Mesothelial cell of epicardium (in vitro differentiated cells): ENCODE measurements at regions not wholly inside any gene's neighbourhood (a gene's known extent, or its start where the extent isn't known, plus 50 kb on each side); places are given as distances from the start of the nearest gene placed in this dataset.
"Not testable (repeated sequence)": the region's sequence is repeated elsewhere in the genome, so short reads cannot be mapped to it uniquely, and the experiment has no call there.

Source experiments
- DNase-seq, 2 experiments: peaks; one replicate each; pipeline ENCODE4 v3.0.0; 2021; ENCODE audit warnings: low spot score in 2 of 2; ENCODE audit not compliant: unreplicated experiment in 2 of 2
- H3K27ac Mint-ChIP-seq: 2 replicates; pipeline ENCODE4 v1.8.0; 2021; ENCODE audit warnings: mixed read lengths
- H3K27me3 Mint-ChIP-seq: 2 replicates; pipeline ENCODE4 v1.8.0; 2021; ENCODE audit warnings: low read depth, mixed read lengths
- H3K36me3 Mint-ChIP-seq: 2 replicates; pipeline ENCODE4 v1.8.0; 2021; ENCODE audit warnings: mixed read lengths
- H3K4me1 Mint-ChIP-seq: 2 replicates; pipeline ENCODE4 v1.8.0; 2021; ENCODE audit warnings: mixed read lengths
- H3K4me3 Mint-ChIP-seq: 2 replicates; pipeline ENCODE4 v1.8.0; 2021; ENCODE audit warnings: mild to moderate bottlenecking, moderate library complexity, mixed read lengths
- H3K9me3 Mint-ChIP-seq: 2 replicates; pipeline ENCODE4 v1.8.0; 2021; ENCODE audit warnings: mixed read lengths
- TF ChIP-seq, protein P1 (sequence below): fragments of 200-600 bp; sonication (generic); IDR thresholded peaks from one replicate; pipeline ENCODE4 v1.5.0; 2021; ENCODE audit warnings: antibody characterized with exemption; ENCODE audit not compliant: unreplicated experiment

DNA sequence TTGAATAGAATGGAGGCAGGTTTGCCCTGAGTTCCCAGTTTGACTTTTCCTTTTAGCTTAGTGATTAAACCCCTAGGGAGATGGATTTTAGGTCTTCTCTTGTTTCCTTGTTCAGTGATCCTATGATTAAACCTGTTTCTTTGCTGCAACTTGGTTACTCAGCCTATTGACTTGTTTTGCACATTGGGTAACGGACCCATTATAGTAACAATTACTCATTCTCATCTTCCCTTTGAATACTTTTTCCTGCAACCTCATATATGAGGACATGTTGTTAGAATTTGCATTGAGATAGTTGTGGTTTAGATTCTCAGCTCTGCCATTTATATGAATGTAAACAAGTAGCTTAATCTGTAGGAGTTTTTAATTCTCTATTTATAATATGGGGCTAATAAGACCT is 489.2 kb upstream of the CNTN5 start:
- Mint-ChIP-seq H3K4me3 (no peak overlapping the region), H3K27ac (no peak overlapping the region), H3K9me3 (no peaks in the 10 kb centered on the region), H3K4me1 (no peaks in the 10 kb centered on the region), H3K27me3 (no peaks in the 10 kb centered on the region), H3K36me3 (no peaks in the 10 kb centered on the region)
- TF ChIP-seq, protein P1, sequence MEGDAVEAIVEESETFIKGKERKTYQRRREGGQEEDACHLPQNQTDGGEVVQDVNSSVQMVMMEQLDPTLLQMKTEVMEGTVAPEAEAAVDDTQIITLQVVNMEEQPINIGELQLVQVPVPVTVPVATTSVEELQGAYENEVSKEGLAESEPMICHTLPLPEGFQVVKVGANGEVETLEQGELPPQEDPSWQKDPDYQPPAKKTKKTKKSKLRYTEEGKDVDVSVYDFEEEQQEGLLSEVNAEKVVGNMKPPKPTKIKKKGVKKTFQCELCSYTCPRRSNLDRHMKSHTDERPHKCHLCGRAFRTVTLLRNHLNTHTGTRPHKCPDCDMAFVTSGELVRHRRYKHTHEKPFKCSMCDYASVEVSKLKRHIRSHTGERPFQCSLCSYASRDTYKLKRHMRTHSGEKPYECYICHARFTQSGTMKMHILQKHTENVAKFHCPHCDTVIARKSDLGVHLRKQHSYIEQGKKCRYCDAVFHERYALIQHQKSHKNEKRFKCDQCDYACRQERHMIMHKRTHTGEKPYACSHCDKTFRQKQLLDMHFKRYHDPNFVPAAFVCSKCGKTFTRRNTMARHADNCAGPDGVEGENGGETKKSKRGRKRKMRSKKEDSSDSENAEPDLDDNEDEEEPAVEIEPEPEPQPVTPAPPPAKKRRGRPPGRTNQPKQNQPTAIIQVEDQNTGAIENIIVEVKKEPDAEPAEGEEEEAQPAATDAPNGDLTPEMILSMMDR: no peak
- no peak for DNase-seq

GRCh38 chr11:98536023-98536422 is 484.7 kb upstream of the CNTN5 start:
- Mint-ChIP-seq H3K27me3 (no peaks in the 10 kb centered on the region), H3K4me1 (no peaks in the 10 kb centered on the region), H3K4me3 (no peak overlapping the region), H3K27ac (no peak overlapping the region), H3K36me3 (no peaks in the 10 kb centered on the region), H3K9me3 (no peaks in the 10 kb centered on the region)
- no peak for DNase-seq
- TF ChIP-seq, protein P1: no peak

DNA sequence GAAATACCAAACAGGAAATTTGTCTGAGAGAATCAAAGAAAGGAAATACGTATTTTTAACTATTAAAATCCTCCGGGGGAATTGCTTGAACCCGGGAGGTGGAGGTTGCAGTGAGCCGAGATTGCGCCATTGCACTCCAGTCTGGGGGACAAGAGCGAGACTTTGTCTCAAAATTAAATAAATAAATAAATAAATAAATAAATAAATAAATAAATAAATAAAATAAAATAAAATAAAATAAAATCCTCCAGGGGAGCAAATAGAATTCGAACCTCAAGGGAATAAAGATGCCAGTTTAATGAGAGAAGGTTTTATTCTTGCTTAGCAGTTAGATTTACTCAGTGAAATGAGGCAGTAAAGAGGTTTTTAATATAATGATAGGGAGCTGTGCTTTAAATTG is 482.4 kb upstream of the CNTN5 start:
- not testable (repeated sequence) for H3K27me3 Mint-ChIP-seq

GRCh38 chr11:98545544-98546175 is 475.1 kb upstream of the CNTN5 start:
- H3K4me3 Mint-ChIP-seq: no peak overlapping the region
- H3K4me1 Mint-ChIP-seq: no peaks in the 10 kb centered on the region
- TF ChIP-seq, protein P1: no peak
- H3K27me3 Mint-ChIP-seq: no peaks in the 10 kb centered on the region
- H3K9me3 Mint-ChIP-seq: peaks cover 47% of the 10 kb centered on the region
- no peak for DNase-seq
- H3K27ac Mint-ChIP-seq: no peak overlapping the region
- peaks cover 6% of the 10 kb centered on the region for H3K36me3 Mint-ChIP-seq

More for the DNA sequence above, 482.4 kb upstream of the CNTN5 start:
- not testable (repeated sequence) for H3K27ac Mint-ChIP-seq, H3K4me3 Mint-ChIP-seq, H3K4me1 Mint-ChIP-seq, H3K36me3 Mint-ChIP-seq, DNase-seq
- H3K9me3 Mint-ChIP-seq: peaks cover 11% of the 10 kb centered on the region

- peaks cover 36% of the 10 kb centered on the region for H3K9me3 Mint-ChIP-seq
- no peak overlapping the region for H3K27ac Mint-ChIP-seq
- TF ChIP-seq, protein P1: no peak
- peaks cover 6% of the 10 kb centered on the region for H3K36me3 Mint-ChIP-seq
- no peaks in the 10 kb centered on the region for H3K27me3 Mint-ChIP-seq
- DNase-seq: no peak
- no peak overlapping the region for H3K4me3 Mint-ChIP-seq
- H3K4me1 Mint-ChIP-seq: no peaks in the 10 kb centered on the region
These were observed 471.2 kb upstream of the CNTN5 start for GRCh38 chr11:98549571-98549970.

- Mint-ChIP-seq H3K4me3 (no peak overlapping the region), H3K9me3 (no peaks in the 10 kb centered on the region), H3K36me3 (no peaks in the 10 kb centered on the region), H3K4me1 (peaks cover 22% of the 10 kb centered on the region), H3K27me3 (no peaks in the 10 kb centered on the region), H3K27ac (no peak overlapping the region)
- no peak for DNase-seq
- TF ChIP-seq, protein P1: no peak
These were observed 460.8 kb upstream of the CNTN5 start for GRCh38 chr11:98559961-98560360.
